ENCODE measurements at regions not wholly inside any gene's neighbourhood (a gene's known extent, or its start where the extent isn't known, plus 50 kb on each side); places are given as distances from the start of the nearest gene placed in this dataset.
"Not testable (repeated sequence)": the region's sequence is repeated elsewhere in the genome, so short reads cannot be mapped to it uniquely, and the experiment has no call there.

GRCh38 chr10:61278556-61278955, 174.6 kb downstream of the TMEM26 start:
- DNase-seq (ENCODE audit: low spot score) (no peak), ATAC-seq (no peak)

- DNase-seq (ENCODE audit: low spot score) = no peak
- no peak for ATAC-seq
These were observed 180.4 kb downstream of the TMEM26 start for GRCh38 chr10:61272781-61273180.

DNA sequence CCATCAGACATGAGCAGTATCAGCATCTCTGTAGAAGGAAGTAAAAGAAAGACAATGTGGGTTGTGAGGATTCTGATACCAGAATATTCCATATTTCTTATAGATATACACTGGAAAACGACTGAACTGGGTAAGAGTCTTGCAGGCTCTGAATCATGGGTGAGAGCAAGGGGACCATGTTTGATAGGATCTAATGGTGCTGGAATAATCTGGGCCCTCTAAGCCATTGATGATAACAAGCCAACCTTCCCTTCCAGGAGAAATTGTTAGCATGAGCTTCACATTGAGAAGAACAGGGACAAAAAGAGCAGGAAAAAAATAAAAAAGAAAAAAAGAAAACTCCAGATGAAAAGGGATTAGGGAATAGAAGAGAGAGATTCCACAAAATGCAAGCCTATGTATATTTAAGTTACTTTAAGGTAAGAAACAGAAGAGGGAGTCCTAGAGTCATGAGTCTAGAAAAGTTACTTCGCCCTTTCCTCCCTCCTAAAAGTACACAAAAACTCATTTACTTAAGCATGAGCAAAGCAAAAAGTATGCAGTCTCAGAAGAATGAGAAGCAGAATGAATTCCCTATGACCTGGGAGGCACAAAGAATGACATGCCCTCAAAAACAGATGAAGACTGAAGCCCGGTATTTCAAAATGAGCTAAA, 181.9 kb downstream of the TMEM26 start:
- ATAC-seq (no peak), DNase-seq (ENCODE audit: low spot score) (no peak)

- no peak for DNase-seq (ENCODE audit: low spot score)
- ATAC-seq = no peak
These were observed 189.7 kb downstream of the TMEM26 start for GRCh38 chr10:61263518-61263917.

- DNase-seq (ENCODE audit: low spot score) = no peak
- no peak for ATAC-seq
These were observed 190.5 kb downstream of the TMEM26 start for GRCh38 chr10:61262486-61263261.

GRCh38 chr10:61257956-61258496, 195.2 kb downstream of the TMEM26 start:
- DNase-seq (ENCODE audit: low spot score) = no peak
- no peak for ATAC-seq

GRCh38 chr10:61257136-61257535, 196.0 kb downstream of the TMEM26 start:
- DNase-seq (ENCODE audit: low spot score) = no peak
- no peak for ATAC-seq

- ATAC-seq = not testable (repeated sequence)
These were observed 200.9 kb downstream of the TMEM26 start for GRCh38 chr10:61252326-61252725.

GRCh38 chr10:61251089-61251488, 202.1 kb downstream of the TMEM26 start:
- DNase-seq (ENCODE audit: low spot score) (no peak), ATAC-seq (no peak)

More at GRCh38 chr10:61252326-61252725, 200.9 kb downstream of the TMEM26 start:
- DNase-seq (ENCODE audit: low spot score) = not testable (repeated sequence)

DNA sequence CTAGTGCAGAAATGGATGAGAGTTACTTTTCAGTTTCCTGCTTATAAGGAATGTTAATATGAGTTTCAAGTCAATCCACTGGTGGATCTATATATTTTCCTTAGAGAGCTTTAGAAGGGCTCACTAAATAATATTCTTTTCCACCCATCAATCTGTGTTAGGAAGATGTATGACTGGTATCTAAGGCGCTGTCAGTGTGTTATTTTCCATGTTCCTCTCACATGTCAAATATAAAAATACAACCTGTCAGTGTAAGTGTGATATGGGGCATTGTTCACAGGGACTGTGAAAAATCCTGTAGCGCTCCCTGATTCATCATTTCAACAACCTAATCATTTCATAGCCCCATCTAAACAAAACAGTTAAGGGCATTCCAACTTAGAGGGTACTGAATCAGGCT, 203.1 kb downstream of the TMEM26 start:
- DNase-seq (ENCODE audit: low spot score) = no peak

DNA sequence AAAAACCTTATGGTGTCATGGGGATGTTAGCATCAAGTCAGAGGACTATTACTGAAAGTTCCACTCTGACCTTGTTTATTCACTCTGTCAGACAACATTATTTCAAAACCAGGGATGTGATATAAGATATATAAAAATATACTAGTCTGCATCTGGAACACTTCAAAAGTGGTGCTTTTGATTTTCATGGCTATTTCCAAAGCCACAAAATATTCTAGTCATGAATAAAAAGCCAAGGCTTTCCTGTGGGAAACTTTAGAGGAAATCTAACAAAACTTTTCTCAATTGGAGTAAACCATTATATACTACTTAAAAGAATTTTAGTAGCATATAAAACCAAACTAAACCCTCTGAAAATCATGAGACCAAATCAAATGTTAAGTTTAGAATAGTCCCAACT, 205.2 kb downstream of the TMEM26 start:
- no peak for DNase-seq (ENCODE audit: low spot score)
- no peak for ATAC-seq

More for the DNA sequence above, 203.1 kb downstream of the TMEM26 start:
- ATAC-seq = no peak

DNA sequence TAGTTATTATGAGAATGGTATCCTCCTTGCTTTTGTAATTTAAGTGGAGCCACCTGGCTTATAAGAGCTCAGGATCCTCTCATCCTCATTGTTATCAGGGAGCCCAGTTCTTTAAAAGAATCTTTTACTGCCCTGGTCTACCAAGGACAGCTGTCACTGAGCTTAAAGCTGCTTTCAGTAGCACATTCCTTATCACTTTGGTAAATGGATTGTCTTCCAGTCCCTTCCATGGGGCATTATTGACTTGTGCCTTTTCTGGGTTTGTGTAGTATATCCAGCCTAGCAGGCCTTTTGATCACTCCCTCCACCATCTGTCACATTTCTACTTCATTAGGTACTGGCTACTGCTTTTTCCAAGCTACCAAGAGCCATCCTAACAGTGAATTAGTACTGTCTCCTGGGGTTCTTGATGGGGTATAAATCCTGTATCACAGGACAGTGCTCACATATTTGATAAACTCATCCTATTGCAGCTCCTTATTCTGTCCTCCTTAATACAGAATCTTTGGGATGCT, 208.9 kb downstream of the TMEM26 start:
- DNase-seq (ENCODE audit: low spot score) = no peak
- no peak for ATAC-seq

DNA sequence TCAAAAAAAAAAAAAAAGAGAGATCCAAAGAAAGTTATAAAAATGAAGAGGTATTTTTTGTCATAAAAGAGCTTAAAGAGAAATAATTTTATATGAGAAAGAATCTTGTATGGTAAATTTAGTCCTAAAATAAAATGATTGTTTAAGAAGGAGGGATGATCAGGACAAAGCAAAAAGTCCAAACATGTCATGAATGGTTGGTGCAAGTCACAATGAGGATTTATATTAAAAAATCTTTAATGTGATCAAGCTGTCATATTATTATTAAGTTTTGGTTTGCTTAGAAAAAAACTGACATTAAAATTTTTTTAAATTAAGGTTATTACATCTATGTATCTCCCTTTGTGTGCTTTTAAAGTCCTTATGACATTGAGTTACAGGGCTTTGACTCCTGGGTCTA, 220.4 kb downstream of the TMEM26 start:
- no peak for DNase-seq (ENCODE audit: low spot score)
- ATAC-seq = no peak

GRCh38 chr10:61225939-61226338, 227.2 kb downstream of the TMEM26 start:
- ATAC-seq (no peak), DNase-seq (ENCODE audit: low spot score) (no peak)

GRCh38 chr10:61223576-61223975, 229.6 kb downstream of the TMEM26 start:
- ATAC-seq = no peak
- DNase-seq (ENCODE audit: low spot score) = no peak

- no peak for ATAC-seq
- DNase-seq (ENCODE audit: low spot score) = no peak
These were observed 233.5 kb downstream of the TMEM26 start for GRCh38 chr10:61219696-61220095.

- no peak for DNase-seq (ENCODE audit: low spot score)
- ATAC-seq = no peak
These were observed 235.2 kb downstream of the TMEM26 start for GRCh38 chr10:61217851-61218565.

DNA sequence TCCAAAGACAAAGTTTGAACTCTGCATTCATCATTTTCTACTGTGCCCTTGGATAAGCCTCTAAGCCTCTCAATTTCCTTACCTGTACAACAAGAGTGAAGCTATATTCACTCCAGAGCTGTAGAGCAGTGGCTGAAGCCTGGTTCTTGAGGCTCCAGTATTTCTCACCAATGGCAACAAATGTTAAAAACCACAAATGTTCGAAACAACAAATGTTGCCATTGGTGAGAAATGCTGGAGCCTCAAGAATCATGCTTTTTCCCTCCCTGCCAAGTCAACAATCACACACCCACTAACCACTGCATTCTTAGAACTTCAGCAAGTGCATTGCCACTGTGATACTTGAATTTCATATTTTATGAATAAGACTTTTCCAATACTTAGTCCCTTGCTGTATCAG, 237.9 kb downstream of the TMEM26 start:
- DNase-seq (ENCODE audit: low spot score) (no peak), ATAC-seq (no peak)

DNA sequence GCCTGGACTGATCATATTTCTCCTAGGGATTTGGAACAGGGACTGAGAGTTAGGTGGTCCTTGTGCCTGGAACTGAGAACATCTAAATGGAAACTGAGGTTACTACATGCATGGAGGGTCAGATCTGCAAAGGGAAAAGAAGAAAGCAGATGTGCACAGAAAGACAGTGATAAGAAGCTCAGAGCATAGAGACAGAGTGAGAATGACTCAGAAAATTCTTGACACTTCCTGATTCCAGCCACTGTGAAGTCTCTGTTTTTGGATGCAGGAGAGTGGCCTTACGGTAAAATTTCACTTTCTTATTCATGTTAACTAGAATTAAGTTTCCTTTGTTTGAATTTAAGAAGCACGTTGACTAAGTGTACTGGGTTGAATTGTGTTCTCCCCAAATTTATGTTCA, 241.7 kb downstream of the TMEM26 start:
- DNase-seq (ENCODE audit: low spot score) (no peak), ATAC-seq (no peak)

DNA sequence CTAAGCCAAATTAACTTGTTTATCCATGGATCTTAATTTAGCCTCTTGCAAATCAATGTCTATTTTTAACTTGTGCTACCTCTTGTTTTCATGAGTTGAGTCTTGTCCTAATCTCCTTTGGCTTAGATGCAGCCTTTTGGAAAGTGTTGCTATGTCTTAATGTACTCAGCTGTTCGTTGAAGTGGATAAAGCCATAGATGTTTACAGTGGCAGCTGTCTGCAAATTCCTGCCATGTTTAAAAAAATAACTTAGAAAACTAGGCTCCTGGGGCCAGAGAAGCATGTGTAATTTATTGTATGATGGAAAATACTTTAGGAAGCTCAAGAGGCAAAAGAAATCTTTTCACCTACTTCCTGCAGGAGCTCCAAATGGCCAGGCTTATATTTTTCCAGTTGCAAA, 253.1 kb upstream of the RHOBTB1 start:
- ATAC-seq = no peak
- no peak for DNase-seq (ENCODE audit: low spot score)

- ATAC-seq = no peak
These were observed 251.2 kb upstream of the RHOBTB1 start for GRCh38 chr10:61195211-61195610.

More at GRCh38 chr10:61195211-61195610, 251.2 kb upstream of the RHOBTB1 start:
- DNase-seq (ENCODE audit: low spot score) = no peak
